Osteoblast (primary cell): ENCODE measurements at regions not wholly inside any gene's neighbourhood (a gene's known extent, or its start where the extent isn't known, plus 50 kb on each side); places are given as distances from the start of the nearest gene placed in this dataset.

Source experiments
- DNase-seq: peaks from one replicate; pipeline ENCODE4 v3.0.0; 2011; ENCODE audit warnings: low spot score, mixed read lengths; ENCODE audit not compliant: insufficient read length; ENCODE audit errors: missing footprints
- H2AFZ ChIP-seq: 2 replicates; pipeline ENCODE4 v1.6.0; 2011; ENCODE audit warnings: mild to moderate bottlenecking, low read length
- H3K27ac ChIP-seq: 2 replicates; pipeline ENCODE4 v1.5.1; 2011; ENCODE audit warnings: mild to moderate bottlenecking, low read depth, low read length, moderate library complexity
- H3K27me3 ChIP-seq: 2 replicates; pipeline ENCODE4 v1.6.0; 2012; ENCODE audit warnings: mild to moderate bottlenecking, control low read depth, inconsistent platforms, low read length, moderate library complexity; ENCODE audit not compliant: insufficient read depth
- H3K36me3 ChIP-seq: 2 replicates; pipeline ENCODE4 v1.5.1; 2011; ENCODE audit warnings: mild to moderate bottlenecking, low read length, control low read depth, moderate library complexity; ENCODE audit not compliant: insufficient read depth
- H3K4me1 ChIP-seq: 2 replicates; pipeline ENCODE4 v1.5.1; 2011; ENCODE audit warnings: mild to moderate bottlenecking, low read length, control low read depth, moderate library complexity; ENCODE audit not compliant: insufficient read depth
- H3K4me2 ChIP-seq: 2 replicates; pipeline ENCODE4 v1.6.0; 2011; ENCODE audit warnings: mild to moderate bottlenecking, low read length; ENCODE audit not compliant: insufficient read depth
- H3K4me3 ChIP-seq: fragments of 200-600 bp; sonication (generic); 3 replicates; pipeline ENCODE4 v1.5.1; 2012; ENCODE audit warnings: mild to moderate bottlenecking, low read length, inconsistent platforms; ENCODE audit not compliant: insufficient read depth
- H3K79me2 ChIP-seq: 2 replicates; pipeline ENCODE4 v1.6.0; 2012; ENCODE audit warnings: mild to moderate bottlenecking, low read length, control low read depth, inconsistent platforms; ENCODE audit not compliant: insufficient read depth
- H3K9me3 ChIP-seq: 2 replicates; pipeline ENCODE4 v1.5.1; 2011; ENCODE audit warnings: low read depth, low read length, control low read depth
- H4K20me1 ChIP-seq: 2 replicates; pipeline ENCODE4 v1.6.0; 2012; ENCODE audit warnings: mild to moderate bottlenecking, low read length, control low read depth; ENCODE audit not compliant: insufficient read depth
- TF ChIP-seq, protein P1 (sequence below): IDR thresholded peaks from 2 replicates; pipeline ENCODE4 v1.5.1; 2011; ENCODE audit warnings: mild to moderate bottlenecking, low read depth, low read length, moderate library complexity; ENCODE audit errors: extremely low read depth

- H3K27me3 ChIP-seq = no peaks in the 10 kb centered on the region
- TF ChIP-seq, protein P1, sequence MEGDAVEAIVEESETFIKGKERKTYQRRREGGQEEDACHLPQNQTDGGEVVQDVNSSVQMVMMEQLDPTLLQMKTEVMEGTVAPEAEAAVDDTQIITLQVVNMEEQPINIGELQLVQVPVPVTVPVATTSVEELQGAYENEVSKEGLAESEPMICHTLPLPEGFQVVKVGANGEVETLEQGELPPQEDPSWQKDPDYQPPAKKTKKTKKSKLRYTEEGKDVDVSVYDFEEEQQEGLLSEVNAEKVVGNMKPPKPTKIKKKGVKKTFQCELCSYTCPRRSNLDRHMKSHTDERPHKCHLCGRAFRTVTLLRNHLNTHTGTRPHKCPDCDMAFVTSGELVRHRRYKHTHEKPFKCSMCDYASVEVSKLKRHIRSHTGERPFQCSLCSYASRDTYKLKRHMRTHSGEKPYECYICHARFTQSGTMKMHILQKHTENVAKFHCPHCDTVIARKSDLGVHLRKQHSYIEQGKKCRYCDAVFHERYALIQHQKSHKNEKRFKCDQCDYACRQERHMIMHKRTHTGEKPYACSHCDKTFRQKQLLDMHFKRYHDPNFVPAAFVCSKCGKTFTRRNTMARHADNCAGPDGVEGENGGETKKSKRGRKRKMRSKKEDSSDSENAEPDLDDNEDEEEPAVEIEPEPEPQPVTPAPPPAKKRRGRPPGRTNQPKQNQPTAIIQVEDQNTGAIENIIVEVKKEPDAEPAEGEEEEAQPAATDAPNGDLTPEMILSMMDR = no peak
- no peaks in the 10 kb centered on the region for H3K36me3 ChIP-seq
- no peaks in the 10 kb centered on the region for H3K9me3 ChIP-seq
- no peak overlapping the region for H3K4me2 ChIP-seq
- no peak overlapping the region for H3K4me3 ChIP-seq
- DNase-seq = no peak
- H3K27ac ChIP-seq = no peak overlapping the region
- H3K4me1 ChIP-seq = peaks cover 9% of the 10 kb centered on the region
- H2AFZ ChIP-seq = no peak overlapping the region
- H3K79me2 ChIP-seq = no peaks in the 10 kb centered on the region
- H4K20me1 ChIP-seq = no peaks in the 10 kb centered on the region
Observed at GRCh38 chr15:66953523-66954229, 111.7 kb upstream of the SMAD3 start.

GRCh38 chr15:66954601-66955000 lies 110.8 kb upstream of the SMAD3 start:
- peaks cover 9% of the 10 kb centered on the region for H3K4me1 ChIP-seq
- H4K20me1 ChIP-seq = no peaks in the 10 kb centered on the region
- H3K27me3 ChIP-seq = no peaks in the 10 kb centered on the region
- H3K27ac ChIP-seq = no peak overlapping the region
- H2AFZ ChIP-seq = no peak overlapping the region
- H3K79me2 ChIP-seq = no peaks in the 10 kb centered on the region
- DNase-seq = no peak
- no peaks in the 10 kb centered on the region for H3K36me3 ChIP-seq
- H3K4me3 ChIP-seq = no peak overlapping the region
- TF ChIP-seq, protein P1 = no peak
- no peak overlapping the region for H3K4me2 ChIP-seq
- no peaks in the 10 kb centered on the region for H3K9me3 ChIP-seq

- Histone ChIP-seq H3K4me3 (no peak overlapping the region), H3K4me1 (peaks cover 9% of the 10 kb centered on the region), H3K36me3 (no peaks in the 10 kb centered on the region), H3K27me3 (no peaks in the 10 kb centered on the region), H3K9me3 (no peaks in the 10 kb centered on the region), H2AFZ (no peak overlapping the region), H4K20me1 (no peaks in the 10 kb centered on the region), H3K27ac (no peak overlapping the region), H3K4me2 (no peak overlapping the region), H3K79me2 (no peaks in the 10 kb centered on the region)
- TF ChIP-seq, protein P1 = no peak
- DNase-seq = no peak
Observed at GRCh38 chr15:66955001-66955516, 110.3 kb upstream of the SMAD3 start.

GRCh38 chr15:66955871-66956585 lies 109.4 kb upstream of the SMAD3 start:
- no peak overlapping the region for H2AFZ ChIP-seq
- H3K27ac ChIP-seq = no peak overlapping the region
- no peak for DNase-seq

More at GRCh38 chr15:66955871-66956585, 109.4 kb upstream of the SMAD3 start:
- no peaks in the 10 kb centered on the region for H3K9me3 ChIP-seq
- no peak overlapping the region for H3K4me3 ChIP-seq
- no peaks in the 10 kb centered on the region for H3K27me3 ChIP-seq
- H4K20me1 ChIP-seq = no peaks in the 10 kb centered on the region
- H3K4me1 ChIP-seq = peaks cover 9% of the 10 kb centered on the region
- H3K4me2 ChIP-seq = no peak overlapping the region
- TF ChIP-seq, protein P1 = no peak
- H3K79me2 ChIP-seq = no peaks in the 10 kb centered on the region
- H3K36me3 ChIP-seq = no peaks in the 10 kb centered on the region
